ENCODE measurements at regions not wholly inside any gene's neighbourhood (a gene's known extent, or its start where the extent isn't known, plus 50 kb on each side); places are given as distances from the start of the nearest gene placed in this dataset.

GRCh38 chr11:79594834-79595233 lies 154.0 kb upstream of the TENM4 start:
- Histone ChIP-seq H3K9me3 (ENCODE audit: control insufficient read depth in 4 of 4, insufficient read depth in 3 of 4, low read length in 3 of 4) (peaks cover 0 to 4% (median 0%) of the 10 kb centered on the region in 4 donors), H3K4me1 (ENCODE audit: control insufficient read depth in 5 of 5, insufficient read depth in 5 of 5, low read length in 5 of 5) (no peaks in the 10 kb centered on the region), H3K4me3 (no peak overlapping the region), H3K36me3 (ENCODE audit: control insufficient read depth in 4 of 4, insufficient read depth in 4 of 4, low read length in 4 of 4) (no peaks in the 10 kb centered on the region), H3K27ac (ENCODE audit: low read depth in 1 of 2, low read length in 1 of 2) (no peak overlapping the region), H3K27me3 (ENCODE audit: control insufficient read depth in 3 of 3, insufficient read depth in 3 of 3, low read length in 2 of 3) (no peaks in the 10 kb centered on the region), H3K9ac (ENCODE audit: insufficient read depth in 1 of 2, low read length in 2 of 2) (no peak overlapping the region)
- TF ChIP-seq, protein P1, sequence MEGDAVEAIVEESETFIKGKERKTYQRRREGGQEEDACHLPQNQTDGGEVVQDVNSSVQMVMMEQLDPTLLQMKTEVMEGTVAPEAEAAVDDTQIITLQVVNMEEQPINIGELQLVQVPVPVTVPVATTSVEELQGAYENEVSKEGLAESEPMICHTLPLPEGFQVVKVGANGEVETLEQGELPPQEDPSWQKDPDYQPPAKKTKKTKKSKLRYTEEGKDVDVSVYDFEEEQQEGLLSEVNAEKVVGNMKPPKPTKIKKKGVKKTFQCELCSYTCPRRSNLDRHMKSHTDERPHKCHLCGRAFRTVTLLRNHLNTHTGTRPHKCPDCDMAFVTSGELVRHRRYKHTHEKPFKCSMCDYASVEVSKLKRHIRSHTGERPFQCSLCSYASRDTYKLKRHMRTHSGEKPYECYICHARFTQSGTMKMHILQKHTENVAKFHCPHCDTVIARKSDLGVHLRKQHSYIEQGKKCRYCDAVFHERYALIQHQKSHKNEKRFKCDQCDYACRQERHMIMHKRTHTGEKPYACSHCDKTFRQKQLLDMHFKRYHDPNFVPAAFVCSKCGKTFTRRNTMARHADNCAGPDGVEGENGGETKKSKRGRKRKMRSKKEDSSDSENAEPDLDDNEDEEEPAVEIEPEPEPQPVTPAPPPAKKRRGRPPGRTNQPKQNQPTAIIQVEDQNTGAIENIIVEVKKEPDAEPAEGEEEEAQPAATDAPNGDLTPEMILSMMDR (IDR thresholded peaks at IDR 0.05; ENCODE audit: control extremely low read depth, extremely low read depth): no peak
- no peak for ATAC-seq (ENCODE audit: insufficient read depth, low FRiP score)
- 49 to 51% methylated on average over 4 of the region's 4 CpGs for WGBS, 2 donors
- no peak for DNase-seq

DNA sequence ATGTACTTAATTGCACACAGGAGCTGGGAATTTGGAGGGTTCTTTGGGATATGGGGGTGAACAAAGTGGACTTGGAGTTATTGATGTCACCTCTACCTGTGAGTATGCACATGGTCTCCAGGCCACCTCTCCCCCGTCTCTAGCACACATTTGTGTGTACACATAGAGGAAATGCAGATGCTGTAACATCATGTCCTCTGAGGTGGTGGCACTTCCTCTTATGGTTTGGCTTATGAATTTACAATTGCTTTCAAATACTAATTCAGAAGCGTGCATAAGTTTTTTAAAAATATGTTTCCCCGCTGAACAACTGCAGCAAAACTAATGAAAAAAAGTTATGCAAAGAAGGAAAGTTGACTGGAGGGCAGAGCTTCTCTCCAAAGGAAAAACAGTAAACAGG lies 152.0 kb upstream of the TENM4 start:
- no peak for ATAC-seq (ENCODE audit: insufficient read depth, low FRiP score)
- no peak overlapping the region for H3K4me3 ChIP-seq
- no peaks in the 10 kb centered on the region for H3K27me3 ChIP-seq (ENCODE audit: control insufficient read depth in 3 of 3, insufficient read depth in 3 of 3, low read length in 2 of 3)
- 53 to 55% methylated on average over 3 of the region's 3 CpGs for WGBS, 2 donors
- peaks cover 0 to 4% (median 0%) of the 10 kb centered on the region in 4 donors for H3K9me3 ChIP-seq (ENCODE audit: control insufficient read depth in 4 of 4, insufficient read depth in 3 of 4, low read length in 3 of 4)
- no peaks in the 10 kb centered on the region for H3K4me1 ChIP-seq (ENCODE audit: control insufficient read depth in 5 of 5, insufficient read depth in 5 of 5, low read length in 5 of 5)
- no peak overlapping the region for H3K27ac ChIP-seq (ENCODE audit: low read depth in 1 of 2, low read length in 1 of 2)
- TF ChIP-seq, protein P1 (IDR thresholded peaks at IDR 0.05; ENCODE audit: control extremely low read depth, extremely low read depth): no peak
- no peak overlapping the region for H3K9ac ChIP-seq (ENCODE audit: insufficient read depth in 1 of 2, low read length in 2 of 2)
- no peaks in the 10 kb centered on the region for H3K36me3 ChIP-seq (ENCODE audit: control insufficient read depth in 4 of 4, insufficient read depth in 4 of 4, low read length in 4 of 4)
- no peak for DNase-seq

DNA sequence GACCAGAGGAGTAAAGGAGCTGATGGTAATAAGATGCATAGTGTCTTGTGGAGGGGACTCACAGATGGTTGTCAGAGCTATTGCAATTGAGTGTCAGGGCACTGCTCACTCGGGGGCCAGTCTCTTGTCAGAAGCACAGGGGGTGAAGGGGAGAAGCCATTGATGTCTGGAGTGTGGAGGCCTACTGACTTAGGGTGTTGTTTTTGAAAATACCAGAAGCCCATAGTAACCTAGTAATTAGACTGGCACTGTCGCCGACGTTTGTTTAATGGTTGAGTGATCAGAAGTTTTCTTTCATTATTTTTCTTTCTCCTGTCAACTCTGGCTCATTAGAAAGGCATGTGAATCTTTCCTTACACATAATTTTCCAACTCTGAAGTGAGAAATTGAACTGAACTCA lies 151.6 kb upstream of the TENM4 start:
- DNase-seq (no peak), ATAC-seq (ENCODE audit: insufficient read depth, low FRiP score) (no peak)
- H3K9ac ChIP-seq (ENCODE audit: insufficient read depth in 1 of 2, low read length in 2 of 2): no peak overlapping the region
- no peaks in the 10 kb centered on the region for H3K36me3 ChIP-seq (ENCODE audit: control insufficient read depth in 4 of 4, insufficient read depth in 4 of 4, low read length in 4 of 4)
- H3K27me3 ChIP-seq (ENCODE audit: control insufficient read depth in 3 of 3, insufficient read depth in 3 of 3, low read length in 2 of 3): no peaks in the 10 kb centered on the region
- H3K4me1 ChIP-seq (ENCODE audit: control insufficient read depth in 5 of 5, insufficient read depth in 5 of 5, low read length in 5 of 5): no peaks in the 10 kb centered on the region
- no peak overlapping the region for H3K4me3 ChIP-seq
- H3K27ac ChIP-seq (ENCODE audit: low read depth in 1 of 2, low read length in 1 of 2): no peak overlapping the region
- WGBS, 2 donors: 42 to 47% methylated on average over 4 of the region's 4 CpGs
- peaks cover 0 to 4% (median 0%) of the 10 kb centered on the region in 4 donors for H3K9me3 ChIP-seq (ENCODE audit: control insufficient read depth in 4 of 4, insufficient read depth in 3 of 4, low read length in 3 of 4)
- TF ChIP-seq, protein P1 (IDR thresholded peaks at IDR 0.05; ENCODE audit: control extremely low read depth, extremely low read depth): no peak

GRCh38 chr11:79582434-79582833 lies 141.6 kb upstream of the TENM4 start:
- H3K27ac ChIP-seq (ENCODE audit: low read depth in 1 of 2, low read length in 1 of 2): no peak overlapping the region
- ATAC-seq (ENCODE audit: insufficient read depth, low FRiP score) (no peak), DNase-seq (no peak)
- TF ChIP-seq, protein P1 (IDR thresholded peaks at IDR 0.05; ENCODE audit: control extremely low read depth, extremely low read depth): no peak
- peaks cover 0 to 6% (median 1%) of the 10 kb centered on the region in 4 donors for H3K9me3 ChIP-seq (ENCODE audit: control insufficient read depth in 4 of 4, insufficient read depth in 3 of 4, low read length in 3 of 4)
- no peak overlapping the region for H3K9ac ChIP-seq (ENCODE audit: insufficient read depth in 1 of 2, low read length in 2 of 2)
- no peaks in the 10 kb centered on the region for H3K27me3 ChIP-seq (ENCODE audit: control insufficient read depth in 3 of 3, insufficient read depth in 3 of 3, low read length in 2 of 3)
- H3K4me1 ChIP-seq (ENCODE audit: control insufficient read depth in 5 of 5, insufficient read depth in 5 of 5, low read length in 5 of 5): no peaks in the 10 kb centered on the region
- no peak overlapping the region for H3K4me3 ChIP-seq
- WGBS, 2 donors: 63 to 70% methylated on average over 4 of the region's 4 CpGs
- no peaks in the 10 kb centered on the region for H3K36me3 ChIP-seq (ENCODE audit: control insufficient read depth in 4 of 4, insufficient read depth in 4 of 4, low read length in 4 of 4)

Measured in lung (tissue), 11 donors.